PC-9 (cell line): ENCODE measurements at regions not wholly inside any gene's neighbourhood (a gene's known extent, or its start where the extent isn't known, plus 50 kb on each side); places are given as distances from the start of the nearest gene placed in this dataset.

ENCODE experiments used
- BruUV-seq: library from RNA; stranded (reverse); fragments of 400-500 nt; replicated peaks from 2 replicates; lab custom pipeline; 2021; lab: Mats Ljungman, UMichigan
- CTCF ChIA-PET: fragments of 300-600 bp; sonication (Branson Sonifier 250); formaldehyde crosslinking; loops from one replicate; lab custom pipeline; 2022; ENCODE audit warnings: antibody characterized with exemption; lab: Charles Lee
- POLR2A ChIA-PET: fragments of 300-600 bp; sonication (Branson Sonifier 250); formaldehyde crosslinking; loops from one replicate; lab custom pipeline; 2022; ENCODE audit warnings: antibody characterized with exemption; ENCODE audit not compliant: unreplicated experiment; lab: Charles Lee
- DNase-seq, 2 experiments: peaks; one replicate each; pipeline versions ENCODE4 v3.0.0 to v3.0.0-alpha.2; 2015 to 2022; ENCODE audit warnings: mixed read lengths in 1 of 2
- H2AFZ ChIP-seq: fragments of 200-600 bp; sonication (generic); 2 replicates; pipeline ENCODE4 v1.8.1; 2017; ENCODE audit warnings: antibody characterized with exemption
- H3F3A ChIP-seq: fragments of 200-600 bp; sonication (generic); 2 replicates; pipeline ENCODE4 v1.8.1; 2017; ENCODE audit warnings: antibody characterized with exemption, mild to moderate bottlenecking, low read depth; ENCODE audit not compliant: insufficient read depth
- H3K27ac ChIP-seq: fragments of 200-600 bp; sonication (generic); 2 replicates; pipeline ENCODE4 v1.6.1; 2016; ENCODE audit warnings: mixed run types
- H3K27me3 ChIP-seq: fragments of 200-600 bp; sonication (generic); 2 replicates; pipeline ENCODE4 v1.6.1; 2016; ENCODE audit warnings: low read depth, mixed run types; ENCODE audit not compliant: insufficient read depth
- H3K36me3 ChIP-seq: fragments of 200-600 bp; sonication (generic); 2 replicates; pipeline ENCODE4 v1.6.1; 2016; ENCODE audit warnings: low read depth, mixed run types
- H3K4me1 ChIP-seq: fragments of 200-600 bp; sonication (generic); replicated peaks from 2 replicates; pipeline ENCODE4 v1.6.1; 2016; ENCODE audit warnings: mixed run types; ENCODE audit not compliant: insufficient read depth
- H3K4me2 ChIP-seq: fragments of 200-600 bp; sonication (generic); 2 replicates; pipeline ENCODE4 v1.6.1; 2017; ENCODE audit warnings: mixed run types
- H3K4me3 ChIP-seq: fragments of 200-600 bp; sonication (generic); 2 replicates; pipeline ENCODE4 v1.6.1; 2016; ENCODE audit warnings: mixed run types
- H3K79me2 ChIP-seq: fragments of 200-600 bp; sonication (generic); 2 replicates; pipeline ENCODE4 v1.6.1; 2017; ENCODE audit warnings: low read depth, mixed run types
- H3K9me2 ChIP-seq: fragments of 200-600 bp; sonication (generic); 2 replicates; pipeline ENCODE4 v1.8.1; 2017; ENCODE audit warnings: mild to moderate bottlenecking; ENCODE audit not compliant: insufficient read depth
- H3K9me3 ChIP-seq: fragments of 200-600 bp; sonication (generic); 2 replicates; pipeline ENCODE4 v1.8.1; 2016; ENCODE audit warnings: low read depth; ENCODE audit not compliant: insufficient read depth
- H4K20me1 ChIP-seq: fragments of 200-600 bp; sonication (generic); 2 replicates; pipeline ENCODE4 v1.8.1; 2017; ENCODE audit not compliant: insufficient read depth
- CTCF ChIP-seq: fragments of 200-600 bp; sonication (generic); conservative IDR thresholded peaks from 2 replicates; pipeline ENCODE4 v1.6.1; 2017; ENCODE audit warnings: mixed run types, antibody characterized with exemption, mild to moderate bottlenecking, moderate library complexity
- EZH2 ChIP-seq: fragments of 200-600 bp; sonication (generic); IDR thresholded peaks from 2 replicates; pipeline ENCODE4 v1.8.0; 2017; ENCODE audit warnings: antibody characterized with exemption, low read depth
- intact Hi-C: fragments of 100-400 bp; cut with micrococcal nuclease; formaldehyde crosslinking; loops from one replicate; pipeline ENCODE4 v1.10.0; 2022; ENCODE audit not compliant: unreplicated experiment

- H2AFZ ChIP-seq, result no peak overlapping the region
- intact Hi-C loops, result no loop called here
- H3K4me2 ChIP-seq, result no peak overlapping the region
- no peak for TF ChIP-seq CTCF
- no peak for TF ChIP-seq EZH2
- no peaks in the 10 kb centered on the region for H3K36me3 ChIP-seq
- no peak for DNase-seq
- no peaks in the 10 kb centered on the region for H4K20me1 ChIP-seq
- no peak overlapping the region for H3K4me3 ChIP-seq
- ChIA-PET POLR2A (no interaction called here), CTCF (no interaction called here)
- no peaks in the 10 kb centered on the region for H3K4me1 ChIP-seq
- no peaks in the 10 kb centered on the region for H3F3A ChIP-seq
- BruUV-seq, result no TSS peak
- H3K9me2 ChIP-seq, result no peaks in the 10 kb centered on the region
- no peaks in the 10 kb centered on the region for H3K79me2 ChIP-seq
- H3K27ac ChIP-seq, result no peak overlapping the region
- no peaks in the 10 kb centered on the region for H3K27me3 ChIP-seq
- no peaks in the 10 kb centered on the region for H3K9me3 ChIP-seq
These were observed 68.4 kb upstream of the IZUMO3 start for GRCh38 chr9:24614070-24614469.

- H3K9me3 ChIP-seq, result no peaks in the 10 kb centered on the region
- H3K9me2 ChIP-seq, result no peaks in the 10 kb centered on the region
- no peaks in the 10 kb centered on the region for H3K4me1 ChIP-seq
- intact Hi-C loops, result no loop called here
- no peaks in the 10 kb centered on the region for H3K36me3 ChIP-seq
- no peak for TF ChIP-seq EZH2
- no peak for TF ChIP-seq CTCF
- H3K4me3 ChIP-seq, result no peak overlapping the region
- H3K79me2 ChIP-seq, result no peaks in the 10 kb centered on the region
- H3K27me3 ChIP-seq, result no peaks in the 10 kb centered on the region
- H4K20me1 ChIP-seq, result no peaks in the 10 kb centered on the region
- no peak overlapping the region for H3K4me2 ChIP-seq
- H3K27ac ChIP-seq, result no peak overlapping the region
- CTCF ChIA-PET, result no interaction called here
- POLR2A ChIA-PET, result no interaction called here
- H2AFZ ChIP-seq, result no peak overlapping the region
- no TSS peak for BruUV-seq
- no peaks in the 10 kb centered on the region for H3F3A ChIP-seq
- DNase-seq, result no peak
These were observed 62.9 kb upstream of the IZUMO3 start for GRCh38 chr9:24608599-24608998.

- no peak for DNase-seq
- no peak overlapping the region for H3K4me2 ChIP-seq
- ChIA-PET POLR2A (no interaction called here), CTCF (no interaction called here)
- H3F3A ChIP-seq, result no peaks in the 10 kb centered on the region
- H2AFZ ChIP-seq, result no peak overlapping the region
- intact Hi-C loops, result no loop called here
- no peaks in the 10 kb centered on the region for H3K79me2 ChIP-seq
- TF ChIP-seq CTCF, result no peak
- TF ChIP-seq EZH2, result no peak
- no peaks in the 10 kb centered on the region for H4K20me1 ChIP-seq
- H3K9me3 ChIP-seq, result no peaks in the 10 kb centered on the region
- H3K4me1 ChIP-seq, result no peaks in the 10 kb centered on the region
- H3K4me3 ChIP-seq, result no peak overlapping the region
- H3K27me3 ChIP-seq, result no peaks in the 10 kb centered on the region
- H3K9me2 ChIP-seq, result no peaks in the 10 kb centered on the region
- BruUV-seq, result no TSS peak
- H3K27ac ChIP-seq, result no peak overlapping the region
- H3K36me3 ChIP-seq, result no peaks in the 10 kb centered on the region
These were observed 57.1 kb upstream of the IZUMO3 start for GRCh38 chr9:24602693-24603352.
